GM18907 (cell line): ENCODE measurements at regions not wholly inside any gene's neighbourhood (a gene's known extent, or its start where the extent isn't known, plus 50 kb on each side); places are given as distances from the start of the nearest gene placed in this dataset.

Experiments used
- ATAC-seq: cut with Tn5 transposase; IDR thresholded peaks from one replicate; pipeline ENCODE4 v1.9.1; 2021; ENCODE audit warnings: mild to moderate bottlenecking, moderate library complexity; ENCODE audit not compliant: unreplicated experiment

DNA sequence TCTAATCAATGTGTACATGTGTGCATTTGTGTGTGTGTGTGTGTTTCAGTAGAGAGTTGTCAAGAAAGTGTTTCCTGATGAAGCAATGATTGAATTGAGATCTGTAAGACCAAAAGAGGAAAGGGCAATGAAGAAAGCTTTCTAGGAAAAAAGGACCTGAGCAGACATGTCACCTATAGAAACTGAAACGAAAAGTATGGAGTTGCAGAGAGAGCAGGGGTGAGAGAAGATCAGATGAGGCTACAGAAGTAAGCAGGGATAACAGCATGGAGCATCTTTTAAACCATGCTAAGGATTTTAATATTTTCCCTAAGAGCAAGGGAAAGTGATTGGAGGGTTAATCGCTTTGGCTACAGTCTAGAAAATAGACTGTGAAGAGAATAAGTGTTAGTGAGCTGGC lies 1459.4 kb upstream of the TENM4 start:
- peak; percentile 79 for ATAC-seq

DNA sequence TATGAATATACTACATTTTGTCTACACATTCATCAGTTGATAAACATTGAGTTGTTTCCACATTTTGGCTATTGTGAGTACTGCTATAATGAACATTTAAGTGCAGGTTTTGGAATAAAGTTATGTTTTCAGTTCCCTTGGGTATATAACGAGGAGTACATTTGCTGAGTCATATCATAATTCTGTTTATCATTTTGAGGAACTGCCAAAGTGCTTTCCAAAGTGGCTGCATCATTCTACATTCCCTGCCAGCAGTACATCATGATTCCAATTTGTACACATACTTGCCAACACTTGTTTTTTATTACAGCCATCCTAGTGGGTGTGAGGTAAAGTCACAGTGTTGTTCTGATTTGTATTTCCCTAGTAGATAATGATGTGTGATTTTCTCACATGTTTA lies 1458.6 kb upstream of the TENM4 start:
- no peak for ATAC-seq

DNA sequence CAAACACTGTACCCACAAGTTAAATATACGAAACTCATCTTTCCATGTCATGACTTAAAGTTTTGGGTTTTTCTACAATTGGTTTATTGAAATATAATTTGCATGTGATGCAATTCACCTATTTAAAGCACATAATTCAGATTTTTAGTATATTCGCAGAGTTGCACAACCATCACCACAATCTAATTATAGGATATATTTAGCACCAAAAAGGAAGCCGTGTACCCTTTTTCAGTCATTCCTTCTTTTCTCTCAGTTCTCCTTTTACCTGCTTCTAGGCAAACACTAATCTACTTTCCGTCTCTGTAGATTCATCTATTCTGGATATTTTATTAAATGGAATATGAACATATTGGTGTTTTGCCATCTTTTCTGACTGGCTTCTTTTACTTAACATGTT lies 1458.1 kb upstream of the TENM4 start:
- ATAC-seq: no peak

DNA sequence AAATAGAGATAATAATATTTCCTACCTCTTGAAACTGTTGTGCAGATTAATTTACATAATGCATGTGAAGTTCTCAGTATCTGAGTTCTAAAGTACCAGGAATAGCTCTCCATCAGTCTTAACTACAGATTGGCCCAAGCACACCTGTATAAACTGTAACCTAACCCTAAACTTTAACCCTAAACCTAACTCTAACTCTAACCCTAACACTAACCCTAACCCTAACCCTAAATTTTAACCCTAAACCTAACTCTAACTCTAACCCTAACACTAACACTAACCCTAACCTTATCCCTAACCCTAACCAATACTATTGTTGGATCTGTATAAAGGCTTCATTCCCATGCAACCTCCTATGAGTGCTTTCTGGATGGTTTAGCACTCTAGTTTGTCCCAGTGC lies 1445.9 kb upstream of the TENM4 start:
- ATAC-seq: no peak

GRCh38 chr11:80873310-80873999 lies 1432.6 kb upstream of the TENM4 start:
- ATAC-seq: no peak

GRCh38 chr11:80872116-80872728 lies 1431.4 kb upstream of the TENM4 start:
- ATAC-seq: peak; percentile 62

DNA sequence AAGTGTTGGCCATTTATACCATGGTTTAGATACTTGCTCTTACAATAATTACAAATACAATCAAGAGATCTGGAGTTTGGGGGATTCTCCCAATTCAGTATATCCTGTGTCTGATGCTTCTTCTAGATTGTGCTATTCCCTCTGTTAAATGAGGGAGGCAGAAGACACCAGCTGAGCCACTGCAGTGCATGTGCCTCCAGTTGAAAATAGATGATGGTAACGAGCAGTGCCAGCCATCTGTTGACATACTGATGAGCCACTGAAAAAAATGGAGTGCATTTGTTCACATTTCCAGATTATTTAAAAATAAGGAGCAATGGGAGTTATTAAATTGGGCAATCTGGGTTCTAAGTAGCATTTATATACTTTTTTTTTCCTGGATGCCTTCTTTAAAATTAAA lies 1428.0 kb upstream of the TENM4 start:
- no peak for ATAC-seq

DNA sequence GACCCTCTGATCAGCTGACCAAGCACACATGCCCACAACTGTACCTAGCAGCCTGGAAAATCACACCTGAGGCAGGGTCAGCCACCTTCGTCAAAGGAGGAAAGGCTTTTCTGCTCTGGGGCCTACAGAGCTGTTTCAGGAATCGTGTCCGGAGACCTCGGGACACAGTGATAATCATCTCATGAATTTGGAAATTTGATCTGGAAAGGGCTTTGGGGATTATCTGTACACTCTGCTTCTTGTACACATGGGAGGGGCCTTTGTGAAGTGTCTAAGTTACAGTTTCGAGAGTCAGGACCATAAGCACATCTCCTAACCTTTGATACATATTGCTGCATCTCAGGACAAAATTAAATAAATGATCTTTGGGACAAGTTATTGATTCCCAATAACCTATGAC lies 1421.2 kb upstream of the TENM4 start:
- no peak for ATAC-seq

DNA sequence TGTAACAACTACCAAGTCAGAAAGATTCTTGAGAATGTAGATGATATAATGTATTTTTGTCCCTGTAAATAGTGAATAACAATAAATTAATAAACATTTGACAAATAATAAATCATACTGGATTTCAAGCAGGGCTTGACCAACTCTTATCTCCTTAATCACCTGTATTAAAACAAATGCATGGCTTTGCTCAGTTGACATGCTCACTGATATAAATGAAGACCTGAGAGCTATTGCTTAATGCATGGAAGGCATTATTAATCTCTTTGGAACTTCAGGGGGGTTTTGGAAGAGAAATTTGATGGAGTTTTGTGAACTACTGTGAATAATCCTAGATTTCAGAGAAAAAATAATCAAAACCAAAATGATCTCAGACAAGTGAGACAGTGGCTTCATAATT lies 1420.4 kb upstream of the TENM4 start:
- ATAC-seq: no peak

- no peak for ATAC-seq
Observed at GRCh38 chr11:80860632-80861031, 1419.8 kb upstream of the TENM4 start.

DNA sequence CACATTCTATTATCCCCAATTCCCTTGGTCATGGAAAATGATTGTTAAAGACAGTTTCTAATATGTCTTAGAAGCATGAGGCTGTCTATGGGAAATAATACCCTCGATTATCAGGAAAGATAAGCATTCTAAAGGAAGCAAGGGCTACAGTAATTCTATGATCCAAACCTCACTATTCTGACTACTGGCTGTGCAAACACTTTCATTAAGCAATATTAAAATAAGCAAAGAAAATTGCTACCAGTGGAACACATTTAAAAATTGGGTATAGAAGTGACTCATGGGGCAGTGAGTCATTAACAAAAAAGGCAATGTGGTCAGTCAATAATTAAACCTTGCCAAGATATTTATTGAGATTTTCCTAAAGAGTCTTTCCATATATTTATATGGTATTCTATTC lies 1415.2 kb upstream of the TENM4 start:
- ATAC-seq: peak; percentile 75

DNA sequence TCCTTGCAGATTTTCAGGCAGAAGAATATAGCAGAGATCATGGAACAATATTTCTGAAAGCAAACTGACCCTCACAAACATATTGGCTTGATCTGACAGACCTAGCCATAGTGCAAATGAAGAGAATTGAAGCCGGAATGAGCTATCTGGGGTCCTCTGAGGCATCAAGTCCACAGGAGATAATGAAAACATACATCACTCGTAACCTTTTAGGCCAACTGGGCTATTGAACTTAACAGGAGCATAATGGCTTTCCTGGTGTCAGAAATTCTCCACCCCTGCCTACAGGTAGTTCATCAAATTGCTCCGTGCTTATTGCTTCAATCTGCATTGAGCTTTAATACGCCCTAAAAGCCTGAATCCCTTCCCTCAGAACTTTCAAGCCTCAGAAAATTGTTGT lies 1414.6 kb upstream of the TENM4 start:
- ATAC-seq: no peak

- ATAC-seq: peak; percentile 71
Observed at GRCh38 chr11:80849253-80849652, 1408.4 kb upstream of the TENM4 start.

DNA sequence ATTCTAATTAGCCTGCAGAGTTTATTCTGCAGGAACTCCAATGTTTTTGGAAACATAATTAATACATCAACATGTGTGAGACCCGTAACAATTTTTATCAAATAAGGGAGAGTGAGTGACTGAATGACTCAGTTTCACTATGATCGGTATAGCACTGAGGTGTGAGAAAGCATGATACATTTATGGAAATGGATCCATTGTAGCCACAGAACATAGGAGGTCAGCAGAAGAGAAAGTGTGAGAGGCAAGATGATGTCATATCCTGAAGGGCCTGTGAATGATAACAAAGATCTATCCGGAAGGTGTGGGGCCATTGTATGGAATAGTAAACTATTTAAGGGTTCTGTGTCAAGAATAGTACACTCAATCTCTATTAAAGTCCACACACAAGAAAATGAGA lies 1406.1 kb upstream of the TENM4 start:
- peak; percentile 95 for ATAC-seq

GRCh38 chr11:80846442-80846841 lies 1405.6 kb upstream of the TENM4 start:
- ATAC-seq: no peak

- ATAC-seq: no peak
Observed at GRCh38 chr11:80844110-80844819, 1403.4 kb upstream of the TENM4 start.

GRCh38 chr11:80843266-80843974 lies 1402.6 kb upstream of the TENM4 start:
- ATAC-seq: peak; percentile 63

GRCh38 chr11:80842246-80842645 lies 1401.4 kb upstream of the TENM4 start:
- ATAC-seq: no peak

DNA sequence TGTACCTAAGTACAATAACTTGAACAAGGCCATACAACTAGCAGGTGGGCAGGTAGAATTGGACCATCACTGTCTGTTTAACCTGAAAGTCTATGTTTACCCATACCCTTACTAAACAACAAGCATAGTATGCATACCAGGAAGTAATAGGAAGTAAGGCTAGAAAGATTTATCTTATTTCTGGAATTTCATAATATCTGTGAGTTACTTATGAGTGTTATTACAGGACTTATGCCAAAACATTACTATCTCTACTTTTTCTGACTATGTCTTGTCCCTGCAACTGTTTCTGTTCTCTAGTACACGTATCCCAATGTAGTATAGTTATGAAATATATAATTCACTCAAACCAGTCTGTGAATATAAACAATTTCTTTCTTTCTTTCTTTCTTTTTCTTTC lies 1400.8 kb upstream of the TENM4 start:
- no peak for ATAC-seq

- peak; percentile 89 for ATAC-seq
Observed at GRCh38 chr11:80838153-80838552, 1397.3 kb upstream of the TENM4 start.

DNA sequence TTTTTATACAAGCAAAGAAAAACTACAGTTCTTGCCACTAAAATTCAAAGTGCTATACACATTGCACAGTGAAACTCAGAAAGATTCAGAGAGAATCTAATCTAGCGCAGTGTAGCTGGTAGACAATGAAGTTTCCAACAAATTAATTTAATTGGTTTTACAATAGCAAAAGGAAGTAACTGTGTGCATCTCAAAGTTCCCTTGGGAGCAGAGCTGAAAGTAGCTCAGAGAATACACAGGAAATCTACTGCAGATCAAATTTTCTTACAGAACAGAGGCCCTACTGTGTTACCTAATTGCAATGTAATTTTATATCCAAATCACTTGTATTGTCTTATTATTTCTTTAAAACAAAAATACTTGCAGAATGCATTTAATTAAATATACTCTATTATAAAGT lies 1396.2 kb upstream of the TENM4 start:
- no peak for ATAC-seq

- no peak for ATAC-seq
Observed at GRCh38 chr11:80831374-80831773, 1390.5 kb upstream of the TENM4 start.
